Panc1 (cell line): ENCODE measurements at regions not wholly inside any gene's neighbourhood (a gene's known extent, or its start where the extent isn't known, plus 50 kb on each side); places are given as distances from the start of the nearest gene placed in this dataset.

ENCODE experiments used
- ATAC-seq: fragments of 200-7000 bp; cut with Tn5 transposase; 2 replicates; pipeline ENCODE4 v1.9.1; 2020; ENCODE audit warnings: mild to moderate bottlenecking, moderate library complexity
- BruUV-seq: library from RNA; stranded (reverse); fragments of 400-500 nt; replicated peaks from 2 replicates; lab custom pipeline; 2021; lab: Mats Ljungman, UMichigan
- CTCF ChIA-PET: fragments of 300-600 bp; sonication (Branson Sonifier 250); formaldehyde crosslinking; loops from one replicate; lab custom pipeline; 2022; ENCODE audit warnings: antibody characterized with exemption; lab: Charles Lee
- POLR2A ChIA-PET: fragments of 300-600 bp; sonication (Branson Sonifier 250); formaldehyde crosslinking; loops from one replicate; lab custom pipeline; 2022; ENCODE audit warnings: antibody characterized with exemption; lab: Charles Lee
- DNase-seq: peaks from one replicate; pipeline ENCODE4 v3.0.0-alpha.2; 2010; ENCODE audit warnings: low read depth, low spot score
- H3K27ac ChIP-seq: 2 replicates; pipeline ENCODE4 v1.5.1; 2011; ENCODE audit warnings: mild to moderate bottlenecking, low read length, inconsistent platforms
- H3K27me3 ChIP-seq: fragments of 200-500 bp; sonication (Bioruptor generic); 2 replicates; pipeline ENCODE4 v1.6.0; 2014; ENCODE audit warnings: low read length, inconsistent platforms; ENCODE audit not compliant: control insufficient read depth, insufficient read depth
- H3K36me3 ChIP-seq: fragments of 200-500 bp; sonication (Bioruptor generic); 2 replicates; pipeline ENCODE4 v1.5.1; 2014; ENCODE audit warnings: inconsistent platforms, mild to moderate bottlenecking, low read length, moderate library complexity; ENCODE audit not compliant: control insufficient read depth, insufficient read depth
- H3K4me1 ChIP-seq: 2 replicates; pipeline ENCODE4 v1.5.1; 2011; ENCODE audit warnings: inconsistent platforms, mild to moderate bottlenecking, low read length, moderate library complexity; ENCODE audit not compliant: control insufficient read depth, insufficient read depth
- H3K4me3 ChIP-seq, 2 experiments: 2 replicates each; pipeline ENCODE4 v1.5.1; 2011 to 2012; ENCODE audit warnings: low read depth in 2 of 2, low read length in 2 of 2, mild to moderate bottlenecking in 2 of 2, inconsistent platforms in 1 of 2, moderate library complexity in 1 of 2
- H3K9me3 ChIP-seq: fragments of 200-500 bp; sonication (Bioruptor generic); 2 replicates; pipeline ENCODE4 v1.5.1; 2014; ENCODE audit warnings: low read depth, mild to moderate bottlenecking, inconsistent platforms, low read length, moderate library complexity; ENCODE audit not compliant: control insufficient read depth, insufficient read depth
- CTCF ChIP-seq: fragments of 450-650 bp; IDR thresholded peaks from 2 replicates; pipeline ENCODE4 v1.5.1; 2017; ENCODE audit warnings: mild to moderate bottlenecking
- POLR2AphosphoS5 ChIP-seq: IDR thresholded peaks from 2 replicates; pipeline ENCODE4 v1.6.1; 2012; ENCODE audit warnings: mild to moderate bottlenecking, low read depth, low read length, moderate library complexity
- REST ChIP-seq, 2 experiments: IDR thresholded peaks; 2 replicates each; pipeline ENCODE4 v1.6.1; 2011 to 2012; ENCODE audit warnings: low read depth in 2 of 2, control low read depth in 1 of 2, low read length in 1 of 2, mild to moderate bottlenecking in 1 of 2, moderate library complexity in 1 of 2; ENCODE audit not compliant: insufficient read depth in 1 of 2
- SIN3A ChIP-seq: IDR thresholded peaks from 2 replicates; pipeline ENCODE4 v1.6.1; 2012; ENCODE audit warnings: low read depth, mild to moderate bottlenecking, low read length, moderate library complexity, borderline replicate concordance; ENCODE audit not compliant: insufficient read depth
- TCF7L2 ChIP-seq: IDR thresholded peaks from 2 replicates; pipeline ENCODE4 v1.6.1; 2011; ENCODE audit warnings: mild to moderate bottlenecking, low read depth, low read length, inconsistent platforms
- in situ Hi-C: cut with HindIII; loops from 2 replicates; pipeline ENCODE4 v1.10.0; 2016; ENCODE audit warnings: low sequenced_read_pairs, low pct_unique_long_range_greater_than_20kb
- intact Hi-C: fragments of 100-400 bp; cut with micrococcal nuclease; formaldehyde crosslinking; loops from one replicate; pipeline ENCODE4 v1.10.0; 2022; ENCODE audit not compliant: unreplicated experiment

- no peak overlapping the region for H3K4me3 ChIP-seq
- H3K27me3 ChIP-seq, result no peaks in the 10 kb centered on the region
- no peaks in the 10 kb centered on the region for H3K9me3 ChIP-seq
- in situ Hi-C loops, result no loop called here
- TF ChIP-seq REST (IDR thresholded peaks at IDR 0.05; ENCODE audit: insufficient read depth in 1 of 2, low read depth in 2 of 2, low read length in 1 of 2), result no peak
- no peak for TF ChIP-seq POLR2AphosphoS5
- no peak for TF ChIP-seq SIN3A
- TF ChIP-seq CTCF, result no peak
- TF ChIP-seq TCF7L2, result no peak
- no peaks in the 10 kb centered on the region for H3K36me3 ChIP-seq
- DNase-seq, result no peak
- POLR2A ChIA-PET, result no interaction called here
- CTCF ChIA-PET, result interaction anchor here (0.7 kb wide), 1 partner anchor 166 kb away, joined by 4 read pairs; no protein-coding TSS in a partner anchor
- H3K27ac ChIP-seq, result no peak overlapping the region
- ATAC-seq, result no peak
- BruUV-seq, result no TSS peak
- intact Hi-C loops, result no loop called here
- H3K4me1 ChIP-seq, result no peaks in the 10 kb centered on the region
Measured at GRCh38 chr9:108374626-108375025, 481.2 kb downstream of the ACTL7B start.

- no peak overlapping the region for H3K4me3 ChIP-seq
- H3K27ac ChIP-seq, result no peak overlapping the region
- H3K9me3 ChIP-seq, result no peaks in the 10 kb centered on the region
- no peaks in the 10 kb centered on the region for H3K36me3 ChIP-seq
- CTCF ChIA-PET, result no interaction called here
- no peaks in the 10 kb centered on the region for H3K4me1 ChIP-seq
- no peaks in the 10 kb centered on the region for H3K27me3 ChIP-seq
- DNase-seq (no peak), ATAC-seq (no peak)
- in situ Hi-C loops (no loop called here), intact Hi-C loops (no loop called here)
- TF ChIP-seq CTCF (no peak), SIN3A (no peak), REST (IDR thresholded peaks at IDR 0.05; ENCODE audit: insufficient read depth in 1 of 2, low read depth in 2 of 2, low read length in 1 of 2) (no peak), TCF7L2 (no peak), POLR2AphosphoS5 (no peak)
- no TSS peak for BruUV-seq
- POLR2A ChIA-PET, result no interaction called here
Measured at GRCh38 chr9:108367188-108367587, 488.6 kb downstream of the ACTL7B start.
